WTC11 (cell line): ENCODE measurements at regions not wholly inside any gene's neighbourhood (a gene's known extent, or its start where the extent isn't known, plus 50 kb on each side); places are given as distances from the start of the nearest gene placed in this dataset.

ENCODE experiments used
- ARID4B ChIP-seq: sonication (generic); formaldehyde crosslinking; IDR thresholded peaks from 2 replicates; pipeline ENCODE4 v1.8.0; 2023; ENCODE audit warnings: missing genetic modification reagents, mild to moderate bottlenecking, borderline replicate concordance
- CTCF ChIP-seq: fragments of 200-600 bp; IDR thresholded peaks from 2 replicates; pipeline ENCODE4 v1.8.0; 2022; ENCODE audit warnings: antibody characterized with exemption
- ELF4 ChIP-seq: sonication (generic); formaldehyde crosslinking; IDR thresholded peaks from 2 replicates; pipeline ENCODE4 v1.8.1; 2022; ENCODE audit warnings: low read depth, mild to moderate bottlenecking, moderate library complexity, missing genetic modification reagents
- SMAD4 ChIP-seq: sonication (generic); formaldehyde crosslinking; IDR thresholded peaks from 2 replicates; pipeline ENCODE4 v1.8.0; 2022; ENCODE audit warnings: mild to moderate bottlenecking, missing genetic modification reagents
- STAT6 ChIP-seq: sonication (generic); formaldehyde crosslinking; conservative IDR thresholded peaks from 2 replicates; pipeline ENCODE4 v1.8.1; 2023; ENCODE audit warnings: mild to moderate bottlenecking, low read depth, missing genetic modification reagents, moderate library complexity
- TP53 ChIP-seq: sonication (generic); formaldehyde crosslinking; IDR thresholded peaks from 2 replicates; pipeline ENCODE4 v1.8.1; 2023; ENCODE audit warnings: mild to moderate bottlenecking, missing genetic modification reagents

- TF ChIP-seq TP53 (CRISPR knock-in tag) (no peak), ELF4 (CRISPR knock-in tag) (no peak), STAT6 (CRISPR knock-in tag) (no peak), SMAD4 (CRISPR knock-in tag) (no peak), CTCF (no peak), ARID4B (no peak)
Observed at GRCh38 chr21:15468368-15468767, 261.4 kb upstream of the USP25 start.
